K562 (cell line): ENCODE measurements at regions not wholly inside any gene's neighbourhood (a gene's known extent, or its start where the extent isn't known, plus 50 kb on each side); places are given as distances from the start of the nearest gene placed in this dataset.

Experiments
- ATAC-seq: fragments of 200-7000 bp; cut with Tn5 transposase; 3 replicates; pipeline ENCODE4 v1.9.1; 2020; ENCODE audit warnings: moderate library complexity
- BruUV-seq: library from RNA; stranded (reverse); fragments of 400-500 nt; replicated peaks from 2 replicates; lab custom pipeline; 2021; lab: Mats Ljungman, UMichigan
- CTCF ChIA-PET: fragments of 300-600 bp; formaldehyde crosslinking; extraction: SDS; loops from one replicate; lab custom pipeline; 2021; ENCODE audit warnings: low intra/inter-chr PET ratio; lab: Yijun Ruan, JAX
- POLR2A ChIA-PET: fragments of 300-600, 350-650 bp; sonication (Branson Sonifier 250); formaldehyde crosslinking; extraction: SDS; loops from one replicate; lab custom pipeline; 2021; ENCODE audit warnings: antibody characterized with exemption, inconsistent platforms; lab: Yijun Ruan, JAX
- DNase-seq, 4 experiments: peaks; one replicate each; pipeline versions ENCODE4 v3.0.0 to v3.0.0-alpha.2; 2011 to 2018; ENCODE audit warnings: low spot score in 3 of 4, mixed read lengths in 3 of 4; ENCODE audit errors: extremely low read depth in 1 of 4
- FAIRE-seq: peaks from 2 replicates; lab custom pipeline; 2011; peaks lifted over from hg19 to GRCh38; lab: Jason Lieb, UNC
- H2AFZ ChIP-seq: 2 replicates; pipeline ENCODE4 v1.6.0; 2011; ENCODE audit warnings: low read depth, low read length, control low read depth, inconsistent platforms
- H3K27ac ChIP-seq: fragments of 200-600 bp; 3 replicates; pipeline ENCODE4 v1.8.0; 2011; ENCODE audit warnings: low read depth, mild to moderate bottlenecking, control low read depth, inconsistent platforms, low read length, moderate library complexity, mixed read lengths; ENCODE audit errors: extremely low read depth
- H3K27me3 ChIP-seq, 2 experiments: fragments of 300-600 bp in 1 of 2; 2 replicates in 1 of 2; 3 replicates in 1 of 2; pipeline versions ENCODE4 v1.6.0 to v1.8.0; 2011; ENCODE audit warnings: inconsistent platforms in 2 of 2, low read length in 2 of 2, mild to moderate bottlenecking in 1 of 2, mixed read lengths in 1 of 2, moderate library complexity in 1 of 2; ENCODE audit not compliant: control insufficient read depth in 2 of 2, insufficient read depth in 2 of 2
- H3K36me3 ChIP-seq: fragments of 300-600 bp; 3 replicates; pipeline ENCODE4 v1.8.0; 2011; ENCODE audit warnings: mild to moderate bottlenecking, low read length, inconsistent platforms; ENCODE audit not compliant: control insufficient read depth, insufficient read depth
- H3K4me1 ChIP-seq, 2 experiments: fragments of 200-600 bp in 1 of 2; replicated peaks in 1 of 2; 2 replicates in 1 of 2; 3 replicates in 1 of 2; pipeline versions ENCODE4 v1.5.1 to v1.8.0; 2011; ENCODE audit warnings: inconsistent platforms in 2 of 2, low read length in 2 of 2, mild to moderate bottlenecking in 1 of 2, mixed read lengths in 1 of 2, moderate library complexity in 1 of 2; ENCODE audit not compliant: control insufficient read depth in 2 of 2, insufficient read depth in 2 of 2
- H3K4me2 ChIP-seq: 2 replicates; pipeline ENCODE4 v1.6.1; 2011; ENCODE audit warnings: low read length, control low read depth, inconsistent platforms, mixed read lengths; ENCODE audit not compliant: insufficient read depth
- H3K4me3 ChIP-seq: fragments of 200-600 bp; sonication (generic), shearing (Covaris generic); 2 replicates; pipeline ENCODE4 v1.5.1; 2016; ENCODE audit warnings: control low read depth, inconsistent platforms
- H3K79me2 ChIP-seq: fragments of 200-600 bp; 3 replicates; pipeline ENCODE4 v1.8.0; 2011; ENCODE audit warnings: low read length, inconsistent platforms; ENCODE audit not compliant: control insufficient read depth, insufficient read depth
- H3K9ac ChIP-seq, 2 experiments: 2 replicates each; pipeline versions ENCODE4 v1.6.0 to v1.6.1; 2011; ENCODE audit warnings: low read depth in 2 of 2, low read length in 2 of 2, control low read depth in 1 of 2, inconsistent platforms in 1 of 2, mild to moderate bottlenecking in 1 of 2, mixed read lengths in 1 of 2; ENCODE audit not compliant: insufficient read depth in 1 of 2
- H3K9me1 ChIP-seq: one replicate; pipeline ENCODE4 v1.6.0; 2011; ENCODE audit warnings: inconsistent platforms, mild to moderate bottlenecking, low read length, moderate library complexity; ENCODE audit not compliant: control insufficient read depth, insufficient read depth
- H3K9me3 ChIP-seq: replicated peaks from 2 replicates; pipeline ENCODE4 v1.5.1; 2011; ENCODE audit warnings: low read depth, low read length, inconsistent platforms; ENCODE audit not compliant: control insufficient read depth, insufficient read depth
- H4K20me1 ChIP-seq: replicated peaks from 2 replicates; pipeline ENCODE4 v1.6.1; 2011; ENCODE audit warnings: low read length, inconsistent platforms, mixed read lengths; ENCODE audit not compliant: control insufficient read depth, insufficient read depth
- FOXM1 ChIP-seq, 2 experiments: fragments of 450-650 bp in 1 of 2; sonication (generic) in 1 of 2; formaldehyde crosslinking in 1 of 2; IDR thresholded peaks; 2 replicates each; pipeline versions ENCODE4 v1.6.1 to v1.9.0; 2017 to 2022; ENCODE audit warnings: low read depth in 2 of 2, mild to moderate bottlenecking in 2 of 2, missing genetic modification reagents in 1 of 2, moderate library complexity in 1 of 2
- WGBS: fragments of 100-300 bp; shearing (Covaris generic); methylation state at CpG from one replicate; pipeline ENCODE4 v1.1.6; 2016; ENCODE audit warnings: low coverage, mixed read lengths; ENCODE audit not compliant: insufficient coverage; ENCODE audit errors: missing lambda C conversion rate; 5-methylcytosine and 5-hydroxymethylcytosine counted together
- in situ Hi-C: fragments of 300-500 bp; cut with MboI; formaldehyde crosslinking; loops from 4 replicates; pipeline ENCODE4 v1.15.0; 2018; ENCODE audit warnings: inconsistent platforms, mixed read lengths
- intact Hi-C: fragments of 100-400 bp; cut with micrococcal nuclease; formaldehyde crosslinking; loops from 2 replicates; pipeline ENCODE4 v1.14.2; 2022
- TF ChIP-seq, protein P1 (sequence below), 3 experiments: IDR thresholded peaks in 2 of 3; conservative IDR thresholded peaks in 1 of 3; 2 replicates each; pipeline ENCODE4 v1.5.1; 2011 to 2012; ENCODE audit warnings: low read length in 3 of 3, mild to moderate bottlenecking in 3 of 3, control low read depth in 2 of 3, improper control_type of control experiment in 1 of 3, inconsistent platforms in 1 of 3, low read depth in 1 of 3, mixed read lengths in 1 of 3, moderate library complexity in 1 of 3; ENCODE audit not compliant: insufficient read depth in 2 of 3

DNA sequence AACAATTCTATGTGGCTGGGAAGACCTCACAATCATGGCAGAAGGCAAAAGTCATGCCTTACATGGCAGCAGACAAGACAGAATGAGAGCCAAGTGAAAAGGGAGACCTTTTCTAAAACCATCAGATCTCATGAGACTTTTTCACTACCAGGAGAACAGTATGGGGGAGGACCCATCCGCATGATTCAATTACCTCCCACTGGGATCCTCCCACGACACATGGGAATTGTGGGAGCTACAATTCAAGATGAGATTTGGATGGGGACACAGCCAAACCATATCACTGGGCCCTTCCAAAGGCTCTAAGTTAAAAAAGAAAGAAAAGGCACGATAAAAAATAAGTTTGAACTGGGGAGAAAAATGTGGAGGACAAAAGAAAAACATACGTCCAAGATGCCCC, 406.9 kb upstream of the CDH4 start:
- ChIA-PET CTCF (no interaction called here), POLR2A (no interaction called here)
- FAIRE-seq, result no peak
- Histone ChIP-seq H3K4me2 (no peak overlapping the region), H4K20me1 (no peaks in the 10 kb centered on the region), H3K27me3 (no peaks in the 10 kb centered on the region), H3K9ac (no peak overlapping the region), H3K4me1 (no peaks in the 10 kb centered on the region), H2AFZ (no peak overlapping the region), H3K9me3 (no peaks in the 10 kb centered on the region), H3K36me3 (no peaks in the 10 kb centered on the region), H3K27ac (no peak overlapping the region), H3K4me3 (no peak overlapping the region), H3K79me2 (no peaks in the 10 kb centered on the region)
- intact Hi-C loops (no loop called here), in situ Hi-C loops (no loop called here)
- WGBS, result 0% methylated on average over 4 of the region's 4 CpGs
- no peak for ATAC-seq
- DNase-seq, result no peak
- TF ChIP-seq FOXM1 (IDR thresholded peaks at IDR 0.05; ENCODE audit: low read depth) (no peak), FOXM1 (CRISPR knock-in tag; IDR thresholded peaks at IDR 0.05; ENCODE audit: low read depth) (no peak)
- TF ChIP-seq, protein P1, sequence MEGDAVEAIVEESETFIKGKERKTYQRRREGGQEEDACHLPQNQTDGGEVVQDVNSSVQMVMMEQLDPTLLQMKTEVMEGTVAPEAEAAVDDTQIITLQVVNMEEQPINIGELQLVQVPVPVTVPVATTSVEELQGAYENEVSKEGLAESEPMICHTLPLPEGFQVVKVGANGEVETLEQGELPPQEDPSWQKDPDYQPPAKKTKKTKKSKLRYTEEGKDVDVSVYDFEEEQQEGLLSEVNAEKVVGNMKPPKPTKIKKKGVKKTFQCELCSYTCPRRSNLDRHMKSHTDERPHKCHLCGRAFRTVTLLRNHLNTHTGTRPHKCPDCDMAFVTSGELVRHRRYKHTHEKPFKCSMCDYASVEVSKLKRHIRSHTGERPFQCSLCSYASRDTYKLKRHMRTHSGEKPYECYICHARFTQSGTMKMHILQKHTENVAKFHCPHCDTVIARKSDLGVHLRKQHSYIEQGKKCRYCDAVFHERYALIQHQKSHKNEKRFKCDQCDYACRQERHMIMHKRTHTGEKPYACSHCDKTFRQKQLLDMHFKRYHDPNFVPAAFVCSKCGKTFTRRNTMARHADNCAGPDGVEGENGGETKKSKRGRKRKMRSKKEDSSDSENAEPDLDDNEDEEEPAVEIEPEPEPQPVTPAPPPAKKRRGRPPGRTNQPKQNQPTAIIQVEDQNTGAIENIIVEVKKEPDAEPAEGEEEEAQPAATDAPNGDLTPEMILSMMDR (IDR thresholded peaks at IDR 0.05 in 2 of 3, conservative IDR thresholded peaks at IDR 0.05 in 1 of 3; ENCODE audit: insufficient read depth in 2 of 3, low read depth in 1 of 3, low read length in 3 of 3), result no peak
- TF ChIP-seq, all 486 proteins: peak for 0
- H3K9me1 ChIP-seq, result no peaks in the 10 kb centered on the region
- BruUV-seq, result no TSS peak
